HCT116 (cell line): ENCODE measurements at regions not wholly inside any gene's neighbourhood (a gene's known extent, or its start where the extent isn't known, plus 50 kb on each side); places are given as distances from the start of the nearest gene placed in this dataset.

Experiments
- ATAC-seq: fragments of 200-7000 bp; cut with Tn5 transposase; 2 replicates; pipeline ENCODE4 v1.9.1; 2020; ENCODE audit warnings: mild to moderate bottlenecking, moderate library complexity
- BruUV-seq: library from RNA; stranded (reverse); fragments of 400-500 nt; replicated peaks from 2 replicates; lab custom pipeline; 2021; lab: Mats Ljungman, UMichigan
- CTCF ChIA-PET: fragments of 300-600 bp; sonication (Branson Sonifier 250); formaldehyde crosslinking; loops from one replicate; lab custom pipeline; 2021; ENCODE audit warnings: antibody characterized with exemption; lab: Charles Lee
- POLR2A ChIA-PET: fragments of 300-600, 350-600 bp; sonication (Branson Sonifier 250); formaldehyde crosslinking; loops from one replicate; lab custom pipeline; 2021; ENCODE audit warnings: antibody characterized with exemption; lab: Charles Lee
- RAD21 ChIA-PET, 2 experiments: fragments of 300-600 bp; sonication (Branson Sonifier 250); formaldehyde crosslinking; loops; one replicate each; lab custom pipeline; 2023; ENCODE audit warnings: low total read pairs in 2 of 2; ENCODE audit not compliant: uncharacterized antibody in 2 of 2, unreplicated experiment in 2 of 2, low non-redundant PET in 1 of 2; lab: Charles Lee
- DNase-seq: peaks from one replicate; pipeline ENCODE4 v3.0.0-alpha.2; 2010; ENCODE audit warnings: low read depth, low spot score
- H2AFZ ChIP-seq: fragments of 200-600 bp; shearing (Covaris generic), sonication (generic); 2 replicates; pipeline ENCODE4 v1.6.1; 2017; ENCODE audit warnings: low read depth, mixed run types, mixed read lengths, antibody characterized with exemption, low read length; ENCODE audit not compliant: poor library complexity, severe bottlenecking
- H3K27ac ChIP-seq: 2 replicates; pipeline ENCODE4 v1.5.1; 2012; ENCODE audit warnings: low read depth, low read length
- H3K27me3 ChIP-seq: fragments of 200-600 bp; sonication (generic); 2 replicates; pipeline ENCODE4 v1.6.1; 2016; ENCODE audit warnings: mixed run types, low read length, mixed read lengths; ENCODE audit not compliant: insufficient read depth
- H3K36me3 ChIP-seq, 2 experiments: fragments of 200-500 bp in 1 of 2; fragments of 200-600 bp in 1 of 2; sonication (Bioruptor generic) in 1 of 2; sonication (generic) in 1 of 2; 2 replicates each; pipeline versions ENCODE4 v1.5.1 to v1.6.1; 2014 to 2016; ENCODE audit warnings: low read length in 2 of 2, inconsistent platforms in 1 of 2, mixed read lengths in 1 of 2, mixed run types in 1 of 2; ENCODE audit not compliant: insufficient read depth in 2 of 2, control insufficient read depth in 1 of 2
- H3K4me1 ChIP-seq, 2 experiments: fragments of 200-600 bp in 1 of 2; sonication (generic) in 1 of 2; 2 replicates each; pipeline versions ENCODE4 v1.5.1 to v1.6.1; 2012 to 2017; ENCODE audit warnings: low read length in 2 of 2, inconsistent platforms in 1 of 2, mild to moderate bottlenecking in 1 of 2, mixed read lengths in 1 of 2, mixed run types in 1 of 2, moderate library complexity in 1 of 2; ENCODE audit not compliant: insufficient read depth in 2 of 2, control insufficient read depth in 1 of 2
- H3K4me2 ChIP-seq: fragments of 200-600 bp; sonication (generic); 2 replicates; pipeline ENCODE4 v1.6.1; 2017; ENCODE audit warnings: mixed run types, low read length, mixed read lengths
- H3K4me3 ChIP-seq, 2 experiments: fragments of 200-600 bp in 1 of 2; sonication (generic) in 1 of 2; replicated peaks in 1 of 2; 2 replicates each; pipeline ENCODE4 v1.5.1; 2011 to 2016; ENCODE audit warnings: low read length in 2 of 2, control low read depth in 1 of 2, low read depth in 1 of 2, mild to moderate bottlenecking in 1 of 2, mixed read lengths in 1 of 2, mixed run types in 1 of 2
- H3K79me2 ChIP-seq: fragments of 200-600 bp; sonication (generic); 2 replicates; pipeline ENCODE4 v1.6.1; 2017; ENCODE audit warnings: mild to moderate bottlenecking, mixed run types, low read length, moderate library complexity, mixed read lengths; ENCODE audit not compliant: insufficient read depth
- H3K9ac ChIP-seq: fragments of 200-600 bp; sonication (generic); 2 replicates; pipeline ENCODE4 v1.6.1; 2016; ENCODE audit warnings: low read length, mixed read lengths
- H3K9me2 ChIP-seq: fragments of 200-600 bp; sonication (generic), shearing (Covaris generic); 2 replicates; pipeline ENCODE4 v1.6.1; 2017; ENCODE audit warnings: mixed run types, mild to moderate bottlenecking, moderate library complexity; ENCODE audit not compliant: insufficient read depth
- H3K9me3 ChIP-seq, 2 experiments: fragments of 200-500 bp in 1 of 2; fragments of 200-600 bp in 1 of 2; sonication (Bioruptor generic) in 1 of 2; sonication (generic) in 1 of 2; 2 replicates each; pipeline ENCODE4 v1.6.1; 2014 to 2017; ENCODE audit warnings: low read length in 2 of 2, mixed read lengths in 2 of 2, inconsistent platforms in 1 of 2, low read depth in 1 of 2, mild to moderate bottlenecking in 1 of 2, mixed run types in 1 of 2, moderate library complexity in 1 of 2; ENCODE audit not compliant: control insufficient read depth in 1 of 2, insufficient read depth in 1 of 2
- H4K20me1 ChIP-seq: fragments of 200-600 bp; sonication (generic), shearing (Covaris generic); 2 replicates; pipeline ENCODE4 v1.6.1; 2017; ENCODE audit warnings: mixed run types, mild to moderate bottlenecking, moderate library complexity; ENCODE audit not compliant: insufficient read depth
- ATF3 ChIP-seq: IDR thresholded peaks from 2 replicates; pipeline ENCODE4 v1.6.1; 2012
- CBX3 ChIP-seq: IDR thresholded peaks from 2 replicates; pipeline ENCODE4 v1.6.1; 2012; ENCODE audit warnings: low read depth
- ELF1 ChIP-seq: IDR thresholded peaks from 2 replicates; pipeline ENCODE4 v1.6.1; 2012; ENCODE audit warnings: low read depth, borderline replicate concordance
- EZH2 ChIP-seq: fragments of 200-600 bp; sonication (generic); IDR thresholded peaks from 2 replicates; pipeline ENCODE4 v1.6.1; 2017; ENCODE audit warnings: antibody characterized with exemption, mixed run types
- FOSL1 ChIP-seq: IDR thresholded peaks from 2 replicates; pipeline ENCODE4 v1.6.1; 2012; ENCODE audit warnings: low read depth
- JUND ChIP-seq: IDR thresholded peaks from 2 replicates; pipeline ENCODE4 v1.6.1; 2012
- MAX ChIP-seq: IDR thresholded peaks from 2 replicates; pipeline ENCODE4 v1.6.1; 2012
- TCF7L2 ChIP-seq: IDR thresholded peaks from 2 replicates; pipeline ENCODE4 v1.7.0; 2011; ENCODE audit warnings: borderline replicate concordance, inconsistent platforms; ENCODE audit not compliant: insufficient read depth, insufficient read length; ENCODE audit errors: extremely low read depth
- YY1 ChIP-seq: IDR thresholded peaks from 2 replicates; pipeline ENCODE4 v1.6.1; 2011; ENCODE audit warnings: low read length, low read depth, moderate library complexity, mild to moderate bottlenecking; ENCODE audit not compliant: insufficient replicate concordance; ENCODE audit errors: extremely low read depth
- intact Hi-C: fragments of 100-400 bp; cut with micrococcal nuclease; formaldehyde crosslinking; loops from 2 replicates; pipeline ENCODE4 v1.10.0; 2022

GRCh38 chr2:239610457-239611221, 209.8 kb upstream of the HDAC4 start:
- TF ChIP-seq CBX3 = no peak
- TF ChIP-seq MAX = no peak
- no peak for TF ChIP-seq ATF3
- TF ChIP-seq FOSL1 = no peak
- no peak for TF ChIP-seq EZH2
- TF ChIP-seq JUND = no peak
- TF ChIP-seq YY1 = no peak
- TF ChIP-seq TCF7L2 = no peak
- TF ChIP-seq ELF1 = no peak
- TF ChIP-seq, all 23 proteins: peak for 0
- ChIA-PET POLR2A (no interaction called here), CTCF (no interaction called here), RAD21 (no interaction called here)
- BruUV-seq = no TSS peak
- Histone ChIP-seq H2AFZ (no peak overlapping the region), H4K20me1 (no peaks in the 10 kb centered on the region), H3K27ac (no peak overlapping the region), H3K9me2 (no peaks in the 10 kb centered on the region), H3K9ac (no peak overlapping the region), H3K36me3 (no peaks in the 10 kb centered on the region), H3K4me2 (no peak overlapping the region), H3K4me1 (no peaks in the 10 kb centered on the region), H3K27me3 (0 out of 2 replicates have a peak, but pooled peaks cover 3% of the 10 kb centered on the region), H3K4me3 (no peak overlapping the region), H3K79me2 (no peaks in the 10 kb centered on the region), H3K9me3 (no peaks in the 10 kb centered on the region)
- intact Hi-C loops = no loop called here
- ATAC-seq = no peak
- no peak for DNase-seq
